ENCODE measurements at regions not wholly inside any gene's neighbourhood (a gene's known extent, or its start where the extent isn't known, plus 50 kb on each side); places are given as distances from the start of the nearest gene placed in this dataset.

DNA sequence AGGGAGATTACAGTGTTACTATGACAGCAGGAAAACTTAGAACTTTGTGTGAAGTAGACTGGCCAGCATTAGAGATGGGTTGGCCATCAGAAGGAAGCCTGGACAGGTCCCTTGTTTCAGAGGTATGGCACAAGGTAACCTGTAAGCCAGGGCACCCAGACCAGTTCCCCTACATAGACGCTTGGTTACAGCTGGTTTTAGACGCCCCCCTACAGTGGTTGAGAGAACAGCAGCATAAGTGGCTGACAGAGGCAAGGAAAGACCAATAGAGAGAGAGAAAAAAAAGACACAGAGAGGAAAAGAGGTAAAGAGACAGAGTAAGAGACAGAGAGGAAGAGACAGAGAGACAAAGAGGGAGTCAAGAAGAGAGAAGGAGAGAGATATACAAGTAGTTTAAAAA is 144.5 kb downstream of the GC start:
- no peak for TF ChIP-seq CTCF (conservative IDR thresholded peaks at IDR 0.05; ENCODE audit: low read length)
- DNase-seq (ENCODE audit: low read depth), result no peak
- no peak overlapping the region for H3K4me3 ChIP-seq (ENCODE audit: low read length)

DNA sequence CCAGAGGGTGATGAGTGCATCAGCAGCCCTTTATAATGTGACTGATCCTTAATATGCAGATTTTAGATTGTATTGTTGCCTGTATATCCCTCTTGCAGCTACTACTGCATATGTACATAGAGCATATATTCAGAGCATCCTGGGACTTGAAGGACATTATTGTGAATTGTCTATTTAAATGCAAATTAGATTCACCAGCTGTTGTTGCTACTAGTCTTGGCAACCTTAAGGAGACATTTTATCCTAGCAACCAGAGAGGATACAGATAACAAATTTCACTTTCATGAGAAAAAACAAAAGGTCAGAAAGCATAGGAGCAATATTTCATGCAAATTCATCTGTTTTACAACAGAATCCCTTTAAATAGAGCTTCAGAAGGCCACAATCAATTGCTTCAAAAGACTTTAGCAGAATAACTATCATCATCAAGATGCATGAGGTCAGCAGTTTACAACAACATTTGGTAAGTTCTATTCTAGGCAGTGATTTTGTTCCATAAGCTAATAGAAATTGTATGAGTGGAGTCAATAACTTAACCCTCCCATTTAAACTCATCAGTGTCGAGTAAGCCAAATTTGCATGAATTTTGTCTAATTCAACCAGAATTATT is 148.6 kb downstream of the GC start:
- no peak for TF ChIP-seq CTCF (conservative IDR thresholded peaks at IDR 0.05; ENCODE audit: low read length)
- DNase-seq (ENCODE audit: low read depth), result no peak
- no peak overlapping the region for H3K4me3 ChIP-seq (ENCODE audit: low read length)

- no peak overlapping the region for H3K4me3 ChIP-seq (ENCODE audit: low read length)
- DNase-seq (ENCODE audit: low read depth), result no peak
- no peak for TF ChIP-seq CTCF (conservative IDR thresholded peaks at IDR 0.05; ENCODE audit: low read length)
Measured at GRCh38 chr4:71634364-71634763, 149.5 kb downstream of the GC start.

DNA sequence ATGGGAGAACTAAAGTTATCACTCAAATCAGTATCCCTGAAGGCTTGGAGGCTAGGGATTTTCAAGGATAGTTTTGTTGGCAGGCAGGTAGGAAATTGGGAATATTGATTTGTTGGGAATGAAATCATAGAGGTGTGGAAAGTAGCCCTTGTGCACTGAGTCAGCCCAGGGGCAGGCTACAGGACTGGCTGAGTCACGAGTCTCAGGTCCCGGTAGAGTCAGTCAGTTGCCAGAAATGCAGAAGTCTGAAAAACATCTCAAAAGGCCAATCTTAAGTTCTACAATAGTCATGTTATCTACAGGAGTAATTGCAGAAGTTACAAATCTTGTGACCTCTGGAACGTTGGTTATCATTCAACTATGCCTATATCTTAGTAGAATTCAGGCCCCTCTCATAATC is 153.1 kb downstream of the GC start:
- no peak for DNase-seq (ENCODE audit: low read depth)
- no peak for TF ChIP-seq CTCF (conservative IDR thresholded peaks at IDR 0.05; ENCODE audit: low read length)
- H3K4me3 ChIP-seq (ENCODE audit: low read length), result no peak overlapping the region

GRCh38 chr4:71625005-71625404 is 158.9 kb downstream of the GC start:
- no peak overlapping the region for H3K4me3 ChIP-seq (ENCODE audit: low read length)
- TF ChIP-seq CTCF (conservative IDR thresholded peaks at IDR 0.05; ENCODE audit: low read length), result no peak
- no peak for DNase-seq (ENCODE audit: low read depth)

Data from AG10803 (cell line).